ENCODE measurements at regions not wholly inside any gene's neighbourhood (a gene's known extent, or its start where the extent isn't known, plus 50 kb on each side); places are given as distances from the start of the nearest gene placed in this dataset.

GRCh38 chr20:56826306-56826704, 197.2 kb downstream of the TFAP2C start:
- TF ChIP-seq CTCF (IDR thresholded peaks at IDR 0.05; ENCODE audit: low read depth, low read length) (no peak), EZH2phosphoT487 (IDR thresholded peaks at IDR 0.05; ENCODE audit: low read depth) (no peak)
